MM.1S (cell line): ENCODE measurements at regions not wholly inside any gene's neighbourhood (a gene's known extent, or its start where the extent isn't known, plus 50 kb on each side); places are given as distances from the start of the nearest gene placed in this dataset.

Source experiments
- DNase-seq: peaks from one replicate; pipeline ENCODE4 v3.0.0-alpha.2; 2015
- H2AFZ ChIP-seq: fragments of 300-600 bp; sonication (generic); 2 replicates; pipeline ENCODE4 v1.6.0; 2016; ENCODE audit warnings: antibody characterized with exemption, low read length
- H3F3A ChIP-seq: fragments of 300-600 bp; sonication (generic); 2 replicates; pipeline ENCODE4 v1.6.1; 2016; ENCODE audit warnings: mild to moderate bottlenecking, antibody characterized with exemption, low read length, moderate library complexity, mixed read lengths; ENCODE audit not compliant: insufficient read depth
- H3K27ac ChIP-seq: fragments of 300-600 bp; sonication (generic); 2 replicates; pipeline ENCODE4 v1.5.1; 2016; ENCODE audit warnings: mild to moderate bottlenecking, low read length
- H3K27me3 ChIP-seq: fragments of 300-600 bp; sonication (generic); replicated peaks from 2 replicates; pipeline ENCODE4 v1.6.0; 2016; ENCODE audit warnings: low read length; ENCODE audit not compliant: insufficient read depth
- H3K36me3 ChIP-seq: fragments of 300-600 bp; sonication (generic); replicated peaks from 2 replicates; pipeline ENCODE4 v1.6.1; 2016; ENCODE audit warnings: mild to moderate bottlenecking, low read length, mixed read lengths; ENCODE audit not compliant: insufficient read depth
- H3K4me1 ChIP-seq: fragments of 300-600 bp; sonication (generic); 2 replicates; pipeline ENCODE4 v1.6.1; 2016; ENCODE audit warnings: low read length, mixed read lengths
- H3K4me2 ChIP-seq: fragments of 300-600 bp; sonication (generic); 2 replicates; pipeline ENCODE4 v1.6.0; 2016; ENCODE audit warnings: low read depth, low read length
- H3K4me3 ChIP-seq: fragments of 300-600 bp; sonication (generic); 2 replicates; pipeline ENCODE4 v1.5.1; 2016; ENCODE audit warnings: low read length, mixed read lengths
- H3K79me2 ChIP-seq: fragments of 300-600 bp; sonication (generic); 2 replicates; pipeline ENCODE4 v1.6.1; 2016; ENCODE audit warnings: mixed run types, low read length, mixed read lengths
- H3K9ac ChIP-seq: fragments of 300-600 bp; sonication (generic); 2 replicates; pipeline ENCODE4 v1.6.1; 2016; ENCODE audit warnings: low read length, mixed read lengths
- H3K9me2 ChIP-seq: fragments of 300-600 bp; sonication (generic); replicated peaks from 2 replicates; pipeline ENCODE4 v1.6.1; 2016; ENCODE audit warnings: mild to moderate bottlenecking, low read length, mixed read lengths; ENCODE audit not compliant: insufficient read depth
- H3K9me3 ChIP-seq: fragments of 300-600 bp; sonication (generic); replicated peaks from 2 replicates; pipeline ENCODE4 v1.6.1; 2016; ENCODE audit warnings: mild to moderate bottlenecking, low read length, mixed read lengths; ENCODE audit not compliant: insufficient read depth
- H4K20me1 ChIP-seq: fragments of 300-600 bp; sonication (generic); 2 replicates; pipeline ENCODE4 v1.6.1; 2016; ENCODE audit warnings: mild to moderate bottlenecking, low read length, moderate library complexity, mixed read lengths; ENCODE audit not compliant: insufficient read depth
- EZH2 ChIP-seq: fragments of 300-600 bp; sonication (generic); optimal IDR thresholded peaks from 2 replicates; pipeline ENCODE3; 2017; ENCODE audit warnings: low read depth, mild to moderate bottlenecking, antibody characterized with exemption, low read length, mixed read lengths
- EZH2phosphoT487 ChIP-seq: fragments of 300-600 bp; sonication (generic); IDR thresholded peaks from 2 replicates; pipeline ENCODE4 v1.6.1; 2018; ENCODE audit warnings: antibody characterized with exemption, low read length
- TF ChIP-seq, protein P1 (sequence below): fragments of 300-600 bp; sonication (generic); IDR thresholded peaks from 2 replicates; pipeline ENCODE4 v1.5.1; 2016; ENCODE audit warnings: antibody characterized with exemption, low read length, mixed read lengths

DNA sequence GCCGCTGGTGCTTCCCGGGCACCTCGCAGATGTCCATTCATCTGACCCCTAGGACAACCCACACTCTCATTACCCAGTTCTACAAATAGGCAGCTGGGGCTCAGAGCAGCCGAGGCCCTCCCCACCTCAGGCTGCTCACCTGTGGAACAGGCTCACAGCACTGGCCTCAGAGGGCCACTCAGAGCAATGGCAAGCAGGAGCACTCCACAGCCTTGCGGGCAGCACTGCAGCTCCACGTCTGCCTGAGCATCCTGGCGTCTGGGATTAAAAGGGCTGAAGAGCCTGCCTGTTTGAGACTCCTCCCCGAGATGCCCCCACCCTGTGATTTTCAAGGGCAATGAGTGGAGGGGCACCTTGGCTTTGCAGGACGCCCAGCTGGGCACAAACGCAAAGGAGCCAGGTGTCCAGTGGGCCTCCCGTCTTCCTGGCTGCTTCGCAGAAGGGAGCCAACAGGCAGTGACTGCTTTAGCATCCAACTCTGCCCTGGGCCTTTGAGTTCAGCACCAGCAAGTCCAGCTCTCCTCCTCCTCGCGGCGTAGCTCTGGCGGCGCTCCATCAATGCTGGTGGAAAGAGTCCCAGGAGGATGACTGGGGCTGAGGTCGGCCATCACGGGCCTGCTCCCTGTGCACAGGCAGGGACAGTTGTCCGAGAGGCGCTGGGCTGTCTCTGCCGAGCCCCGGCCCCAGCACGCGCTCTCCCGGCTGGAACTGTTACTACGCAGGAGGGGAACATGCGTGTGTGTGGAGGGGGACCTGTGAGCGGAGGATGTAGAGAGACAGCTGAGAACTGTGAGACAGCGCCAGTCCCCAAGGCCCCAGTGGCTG, 297.2 kb downstream of the NDUFA10 start:
- no peak overlapping the region for H3K4me2 ChIP-seq
- no peak overlapping the region for H3K9ac ChIP-seq
- no peak overlapping the region for H3K4me3 ChIP-seq
- no peak for DNase-seq
- H3K9me3 ChIP-seq: no peaks in the 10 kb centered on the region
- no peak overlapping the region for H3K27ac ChIP-seq
- no peaks in the 10 kb centered on the region for H3K4me1 ChIP-seq
- no peaks in the 10 kb centered on the region for H3F3A ChIP-seq
- TF ChIP-seq EZH2phosphoT487 (no peak), EZH2 (no peak)
- TF ChIP-seq, protein P1, sequence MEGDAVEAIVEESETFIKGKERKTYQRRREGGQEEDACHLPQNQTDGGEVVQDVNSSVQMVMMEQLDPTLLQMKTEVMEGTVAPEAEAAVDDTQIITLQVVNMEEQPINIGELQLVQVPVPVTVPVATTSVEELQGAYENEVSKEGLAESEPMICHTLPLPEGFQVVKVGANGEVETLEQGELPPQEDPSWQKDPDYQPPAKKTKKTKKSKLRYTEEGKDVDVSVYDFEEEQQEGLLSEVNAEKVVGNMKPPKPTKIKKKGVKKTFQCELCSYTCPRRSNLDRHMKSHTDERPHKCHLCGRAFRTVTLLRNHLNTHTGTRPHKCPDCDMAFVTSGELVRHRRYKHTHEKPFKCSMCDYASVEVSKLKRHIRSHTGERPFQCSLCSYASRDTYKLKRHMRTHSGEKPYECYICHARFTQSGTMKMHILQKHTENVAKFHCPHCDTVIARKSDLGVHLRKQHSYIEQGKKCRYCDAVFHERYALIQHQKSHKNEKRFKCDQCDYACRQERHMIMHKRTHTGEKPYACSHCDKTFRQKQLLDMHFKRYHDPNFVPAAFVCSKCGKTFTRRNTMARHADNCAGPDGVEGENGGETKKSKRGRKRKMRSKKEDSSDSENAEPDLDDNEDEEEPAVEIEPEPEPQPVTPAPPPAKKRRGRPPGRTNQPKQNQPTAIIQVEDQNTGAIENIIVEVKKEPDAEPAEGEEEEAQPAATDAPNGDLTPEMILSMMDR: no peak
- no peaks in the 10 kb centered on the region for H3K36me3 ChIP-seq
- no peak overlapping the region for H2AFZ ChIP-seq
- H4K20me1 ChIP-seq: no peaks in the 10 kb centered on the region
- no peaks in the 10 kb centered on the region for H3K27me3 ChIP-seq
- no peaks in the 10 kb centered on the region for H3K79me2 ChIP-seq
- H3K9me2 ChIP-seq: no peaks in the 10 kb centered on the region

DNA sequence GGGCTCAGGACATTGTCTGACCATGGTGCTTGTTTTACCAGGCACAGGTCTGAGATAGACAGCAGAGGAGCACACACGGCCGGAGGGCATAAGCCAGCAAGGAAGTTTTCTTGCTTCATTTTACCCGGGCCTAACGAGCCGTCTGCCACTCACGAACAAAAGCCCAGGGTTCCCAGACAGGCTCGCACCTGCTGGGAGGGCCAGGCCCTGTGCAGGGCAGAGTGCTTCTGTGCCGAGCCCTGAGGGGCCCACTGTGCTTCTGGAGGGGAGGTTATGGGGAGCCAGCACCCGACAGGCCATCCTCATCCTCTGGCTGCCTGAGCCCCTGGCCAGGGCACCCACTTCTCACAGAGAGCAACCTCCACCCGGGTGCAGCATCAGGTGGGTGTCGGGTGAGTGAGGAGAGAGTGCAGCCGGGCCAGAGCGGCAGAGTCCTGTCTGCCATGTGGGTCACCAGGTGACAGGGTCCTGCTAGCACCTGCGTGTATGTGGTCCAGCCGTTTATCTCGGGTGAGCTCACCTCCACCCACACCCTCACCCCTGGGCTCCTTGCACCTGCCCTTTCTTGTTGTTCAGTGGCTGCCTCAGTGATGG, 297.9 kb downstream of the NDUFA10 start:
- H3K4me1 ChIP-seq: no peaks in the 10 kb centered on the region
- TF ChIP-seq EZH2phosphoT487 (no peak), EZH2 (no peak)
- TF ChIP-seq, protein P1: no peak
- no peak overlapping the region for H3K4me2 ChIP-seq
- no peak overlapping the region for H3K4me3 ChIP-seq
- no peaks in the 10 kb centered on the region for H3F3A ChIP-seq
- no peaks in the 10 kb centered on the region for H3K79me2 ChIP-seq
- no peaks in the 10 kb centered on the region for H3K36me3 ChIP-seq
- no peaks in the 10 kb centered on the region for H3K9me2 ChIP-seq
- no peak overlapping the region for H3K27ac ChIP-seq
- H3K27me3 ChIP-seq: no peaks in the 10 kb centered on the region
- no peak for DNase-seq
- no peaks in the 10 kb centered on the region for H3K9me3 ChIP-seq
- H2AFZ ChIP-seq: no peak overlapping the region
- no peak overlapping the region for H3K9ac ChIP-seq
- no peaks in the 10 kb centered on the region for H4K20me1 ChIP-seq

DNA sequence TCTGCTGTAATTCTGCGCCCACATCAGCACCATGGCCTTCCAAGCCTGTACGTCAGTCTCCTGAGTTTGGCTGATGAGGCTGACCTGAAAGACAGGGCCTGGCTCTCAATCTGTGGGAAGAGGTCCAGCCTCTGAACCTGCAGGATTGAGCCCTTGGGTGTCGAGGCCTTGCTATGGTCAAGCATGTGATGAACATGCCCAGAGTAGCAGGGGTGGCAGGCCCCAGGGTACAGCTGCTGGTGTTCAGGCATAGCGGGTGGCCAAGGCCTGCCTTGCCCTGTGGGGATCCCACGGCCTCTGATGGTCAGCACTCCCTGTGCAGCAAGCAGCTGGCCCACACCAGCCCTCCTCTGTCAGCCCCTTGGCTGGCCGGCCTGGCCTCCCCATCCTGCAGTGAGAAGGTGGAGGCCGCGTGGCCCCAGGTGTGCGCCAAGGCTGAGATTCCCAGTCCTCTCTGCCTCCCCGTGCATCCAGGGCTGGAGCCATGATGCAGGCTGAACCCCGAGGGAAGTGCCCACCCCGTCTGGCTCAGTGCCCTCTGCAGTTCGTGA, 298.4 kb downstream of the NDUFA10 start:
- Histone ChIP-seq H3K9me3 (no peaks in the 10 kb centered on the region), H2AFZ (no peak overlapping the region), H3K4me3 (no peak overlapping the region), H3K79me2 (no peaks in the 10 kb centered on the region), H3K4me1 (no peaks in the 10 kb centered on the region), H3K4me2 (no peak overlapping the region), H3K27ac (no peak overlapping the region), H3K36me3 (no peaks in the 10 kb centered on the region), H3K27me3 (no peaks in the 10 kb centered on the region), H3F3A (no peaks in the 10 kb centered on the region), H3K9ac (no peak overlapping the region), H4K20me1 (no peaks in the 10 kb centered on the region), H3K9me2 (no peaks in the 10 kb centered on the region)
- no peak for DNase-seq
- TF ChIP-seq, protein P1: no peak
- TF ChIP-seq EZH2: no peak
- TF ChIP-seq EZH2phosphoT487: no peak
